Panc1 (cell line): ENCODE measurements at regions not wholly inside any gene's neighbourhood (a gene's known extent, or its start where the extent isn't known, plus 50 kb on each side); places are given as distances from the start of the nearest gene placed in this dataset.

Experiments used
- CTCF ChIP-seq: fragments of 450-650 bp; IDR thresholded peaks from 2 replicates; pipeline ENCODE4 v1.5.1; 2017; ENCODE audit warnings: mild to moderate bottlenecking
- POLR2AphosphoS5 ChIP-seq: IDR thresholded peaks from 2 replicates; pipeline ENCODE4 v1.6.1; 2012; ENCODE audit warnings: mild to moderate bottlenecking, low read depth, low read length, moderate library complexity
- REST ChIP-seq, 2 experiments: IDR thresholded peaks; 2 replicates each; pipeline ENCODE4 v1.6.1; 2011 to 2012; ENCODE audit warnings: low read depth in 2 of 2, control low read depth in 1 of 2, low read length in 1 of 2, mild to moderate bottlenecking in 1 of 2, moderate library complexity in 1 of 2; ENCODE audit not compliant: insufficient read depth in 1 of 2

GRCh38 chr4:100879471-100879870, 361.6 kb upstream of the EMCN start:
- TF ChIP-seq POLR2AphosphoS5 (no peak), CTCF (no peak), REST (IDR thresholded peaks at IDR 0.05; ENCODE audit: insufficient read depth in 1 of 2, low read depth in 2 of 2, low read length in 1 of 2) (no peak)
